ENCODE measurements at regions not wholly inside any gene's neighbourhood (a gene's known extent, or its start where the extent isn't known, plus 50 kb on each side); places are given as distances from the start of the nearest gene placed in this dataset.

GRCh38 chr12:104906695-104907094, 51.4 kb downstream of the SLC41A2 start:
- TF ChIP-seq CTCF (IDR thresholded peaks at IDR 0.05; ENCODE audit: insufficient read depth, low read depth, low read length) (no peak), EZH2 (IDR thresholded peaks at IDR 0.05; ENCODE audit: insufficient read depth, low read length) (no peak)
